ENCODE measurements at regions not wholly inside any gene's neighbourhood (a gene's known extent, or its start where the extent isn't known, plus 50 kb on each side); places are given as distances from the start of the nearest gene placed in this dataset.
"Not testable (repeated sequence)": the region's sequence is repeated elsewhere in the genome, so short reads cannot be mapped to it uniquely, and the experiment has no call there.

GRCh38 chr6:16822975-16823717 lies 61.9 kb upstream of the ATXN1 start:
- no peak for DNase-seq

GRCh38 chr6:16822529-16822928 lies 61.3 kb upstream of the ATXN1 start:
- no peak for DNase-seq

GRCh38 chr6:16821834-16822264 lies 60.6 kb upstream of the ATXN1 start:
- DNase-seq, result no peak

- not testable (repeated sequence) for DNase-seq
Observed at GRCh38 chr6:16820262-16820661, 59.0 kb upstream of the ATXN1 start.

DNA sequence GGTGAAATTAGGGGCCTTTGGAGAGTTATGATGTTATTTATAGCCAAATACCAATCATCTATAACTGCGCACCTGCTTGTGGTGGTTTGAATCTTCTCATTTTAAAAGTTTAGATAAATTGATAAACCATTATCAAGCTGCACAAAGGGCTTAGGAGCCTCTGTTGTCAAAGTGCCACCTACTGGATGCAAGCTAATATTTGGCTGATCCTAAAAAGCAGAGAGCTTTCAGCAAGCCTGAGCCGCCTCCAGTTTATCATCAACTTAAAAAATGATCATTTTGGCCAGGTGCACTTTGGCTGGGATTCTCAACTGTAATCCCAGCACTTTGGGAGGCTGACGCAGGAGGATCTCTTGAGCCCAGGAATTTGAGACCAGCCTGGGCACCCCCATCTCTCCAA lies 58.5 kb upstream of the ATXN1 start:
- peak; percentile 10 for DNase-seq

- no peak for DNase-seq
Observed at GRCh38 chr6:16818992-16819626, 57.8 kb upstream of the ATXN1 start.

GRCh38 chr6:16817594-16817993 lies 56.3 kb upstream of the ATXN1 start:
- DNase-seq, result no peak

DNA sequence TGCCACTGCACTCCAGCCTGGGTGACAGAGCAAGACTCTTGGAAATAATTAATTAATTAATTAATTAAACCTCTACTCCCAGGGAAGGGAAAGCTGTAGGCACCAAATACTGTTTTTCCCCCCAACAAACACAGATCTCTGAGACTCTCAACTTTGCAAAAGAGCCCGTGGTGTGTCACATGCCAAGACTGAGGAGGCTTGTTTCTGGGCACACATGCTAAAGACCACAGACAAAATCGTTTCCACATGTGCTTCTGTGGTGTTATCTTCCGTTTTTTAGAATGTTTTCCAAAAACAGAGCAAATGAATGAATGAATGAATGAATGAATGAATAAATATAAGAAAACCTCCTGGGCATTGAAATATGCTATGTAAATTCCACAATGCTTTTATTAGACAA lies 55.6 kb upstream of the ATXN1 start:
- no peak for DNase-seq

DNA sequence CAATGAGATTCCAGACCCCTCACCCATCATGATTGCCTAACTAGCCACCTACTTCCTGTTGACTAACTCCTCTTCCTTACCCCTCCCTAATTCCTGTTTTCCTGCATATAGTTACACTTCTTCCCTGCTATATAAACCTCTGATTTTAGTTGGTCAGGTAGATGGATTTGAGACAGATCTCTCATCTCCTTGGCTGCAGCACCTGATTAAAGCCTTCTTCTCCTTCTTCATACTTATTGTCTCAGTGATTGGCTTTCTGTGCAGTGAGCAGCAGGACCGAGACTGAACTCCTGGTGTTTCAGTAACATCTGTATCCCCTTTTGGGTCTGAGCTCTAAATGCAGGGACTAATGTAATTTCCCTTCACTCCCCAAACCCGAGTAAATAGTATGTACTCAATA lies 51.7 kb upstream of the ATXN1 start:
- no peak for DNase-seq

GRCh38 chr6:16811277-16811979 lies 50.2 kb upstream of the ATXN1 start:
- DNase-seq, result no peak
